ENCODE measurements at regions not wholly inside any gene's neighbourhood (a gene's known extent, or its start where the extent isn't known, plus 50 kb on each side); places are given as distances from the start of the nearest gene placed in this dataset.

- TF ChIP-seq CTCF (IDR thresholded peaks at IDR 0.05) = no peak
- TF ChIP-seq POLR2A (IDR thresholded peaks at IDR 0.05) = no peak
These were observed 50.0 kb upstream of the PRELP start for GRCh38 chr1:203425663-203425975.
